Neural progenitor cell (in vitro differentiated cells): ENCODE measurements at regions not wholly inside any gene's neighbourhood (a gene's known extent, or its start where the extent isn't known, plus 50 kb on each side); places are given as distances from the start of the nearest gene placed in this dataset.
"Not testable (repeated sequence)": the region's sequence is repeated elsewhere in the genome, so short reads cannot be mapped to it uniquely, and the experiment has no call there.

ENCODE experiments used
- DNase-seq: peaks from one replicate; pipeline ENCODE4 v3.0.0-alpha.2; 2016; ENCODE audit warnings: low spot score
- H2AFZ ChIP-seq: fragments of 200-600 bp; sonication (generic); replicated peaks from 2 replicates; pipeline ENCODE4 v1.6.1; 2016; ENCODE audit warnings: antibody characterized with exemption
- H3F3A ChIP-seq: fragments of 200-600 bp; sonication (generic); 2 replicates; pipeline ENCODE4 v1.6.1; 2016; ENCODE audit warnings: antibody characterized with exemption, low read depth
- H3K27ac ChIP-seq: fragments of 200-600 bp; sonication (generic); 2 replicates; pipeline ENCODE4 v1.5.1; 2016; ENCODE audit warnings: mild to moderate bottlenecking
- H3K27me3 ChIP-seq: fragments of 200-600 bp; sonication (generic); 2 replicates; pipeline ENCODE4 v1.6.1; 2016; ENCODE audit warnings: mild to moderate bottlenecking, moderate library complexity
- H3K36me3 ChIP-seq: fragments of 200-600 bp; sonication (generic); 2 replicates; pipeline ENCODE4 v1.5.1; 2016
- H3K4me1 ChIP-seq: fragments of 200-600 bp; sonication (generic); 2 replicates; pipeline ENCODE4 v1.6.1; 2016; ENCODE audit warnings: mixed run types
- H3K4me2 ChIP-seq: fragments of 200-600 bp; sonication (generic); 2 replicates; pipeline ENCODE4 v1.6.1; 2016
- H3K4me3 ChIP-seq: fragments of 200-600 bp; sonication (generic); 2 replicates; pipeline ENCODE4 v1.5.1; 2016
- H3K79me2 ChIP-seq: fragments of 200-600 bp; sonication (generic); 2 replicates; pipeline ENCODE4 v1.6.1; 2016; ENCODE audit warnings: low read depth
- H3K9ac ChIP-seq: fragments of 200-600 bp; sonication (generic); 2 replicates; pipeline ENCODE4 v1.6.1; 2016
- H3K9me3 ChIP-seq: fragments of 200-600 bp; sonication (generic); 2 replicates; pipeline ENCODE4 v1.5.1; 2016; ENCODE audit warnings: low read depth
- H4K20me1 ChIP-seq: fragments of 200-600 bp; sonication (generic); 2 replicates; pipeline ENCODE4 v1.6.1; 2016; ENCODE audit warnings: low read depth
- H3K27ac Mint-ChIP-seq: 3 replicates; pipeline ENCODE4 v1.8.0; 2021; ENCODE audit warnings: mixed read lengths
- H3K27me3 Mint-ChIP-seq: 2 replicates; pipeline ENCODE4 v1.8.0; 2022; ENCODE audit warnings: low read depth, mild to moderate bottlenecking, inconsistent platforms, moderate library complexity, mixed read lengths; ENCODE audit not compliant: insufficient read depth
- H3K36me3 Mint-ChIP-seq: 3 replicates; pipeline ENCODE4 v1.8.0; 2021; ENCODE audit warnings: mixed read lengths
- H3K4me1 Mint-ChIP-seq: 3 replicates; pipeline ENCODE4 v1.8.0; 2021; ENCODE audit warnings: mixed read lengths
- H3K4me3 Mint-ChIP-seq: 3 replicates; pipeline ENCODE4 v1.8.0; 2021; ENCODE audit warnings: mild to moderate bottlenecking, moderate library complexity, mixed read lengths
- H3K9me3 Mint-ChIP-seq: 3 replicates; pipeline ENCODE4 v1.8.0; 2020; ENCODE audit warnings: mixed read lengths
- EZH2 ChIP-seq: fragments of 200-600 bp; sonication (generic); IDR thresholded peaks from 2 replicates; pipeline ENCODE4 v1.6.1; 2017; ENCODE audit warnings: antibody characterized with exemption, mild to moderate bottlenecking, moderate library complexity
- EZH2phosphoT487 ChIP-seq: fragments of 200-600 bp; sonication (generic); IDR thresholded peaks from 2 replicates; pipeline ENCODE4 v1.6.1; 2017; ENCODE audit warnings: antibody characterized with exemption
- TF ChIP-seq, protein P1 (sequence below): fragments of 200-600 bp; sonication (generic); IDR thresholded peaks from 2 replicates; pipeline ENCODE4 v1.5.1; 2017; ENCODE audit warnings: antibody characterized with exemption, mild to moderate bottlenecking

DNA sequence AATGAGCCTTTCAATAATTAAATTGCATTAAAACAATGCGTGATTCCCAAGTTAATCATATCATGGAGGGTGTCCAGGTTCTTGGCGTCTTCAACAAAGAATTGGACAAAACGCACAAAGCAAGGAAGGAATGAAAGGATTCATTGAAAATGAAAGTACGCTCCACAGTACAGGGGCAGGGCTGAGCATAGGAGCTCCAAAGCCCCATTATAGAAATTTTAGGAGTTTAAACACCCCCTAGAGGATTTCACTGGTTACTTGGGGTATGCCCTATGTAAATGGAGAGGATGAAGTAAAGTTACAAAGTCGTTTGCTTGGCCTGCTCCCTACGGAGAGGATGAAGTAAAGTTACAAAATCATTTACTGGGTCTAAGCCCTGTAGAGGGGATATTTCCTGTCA is 1910.4 kb downstream of the C4orf33 start:
- H4K20me1 ChIP-seq = no peaks in the 10 kb centered on the region
- H3K36me3 ChIP-seq = no peaks in the 10 kb centered on the region
- no peak overlapping the region for H2AFZ ChIP-seq
- H3K9ac ChIP-seq = no peak overlapping the region
- Mint-ChIP-seq H3K4me1 (no peaks in the 10 kb centered on the region), H3K9me3 (no peaks in the 10 kb centered on the region), H3K36me3 (no peaks in the 10 kb centered on the region), H3K4me3 (no peak overlapping the region), H3K27ac (no peak overlapping the region), H3K27me3 (no peaks in the 10 kb centered on the region)
- no peaks in the 10 kb centered on the region for H3K4me1 ChIP-seq
- TF ChIP-seq EZH2phosphoT487 (no peak), EZH2 (no peak)
- TF ChIP-seq, protein P1, sequence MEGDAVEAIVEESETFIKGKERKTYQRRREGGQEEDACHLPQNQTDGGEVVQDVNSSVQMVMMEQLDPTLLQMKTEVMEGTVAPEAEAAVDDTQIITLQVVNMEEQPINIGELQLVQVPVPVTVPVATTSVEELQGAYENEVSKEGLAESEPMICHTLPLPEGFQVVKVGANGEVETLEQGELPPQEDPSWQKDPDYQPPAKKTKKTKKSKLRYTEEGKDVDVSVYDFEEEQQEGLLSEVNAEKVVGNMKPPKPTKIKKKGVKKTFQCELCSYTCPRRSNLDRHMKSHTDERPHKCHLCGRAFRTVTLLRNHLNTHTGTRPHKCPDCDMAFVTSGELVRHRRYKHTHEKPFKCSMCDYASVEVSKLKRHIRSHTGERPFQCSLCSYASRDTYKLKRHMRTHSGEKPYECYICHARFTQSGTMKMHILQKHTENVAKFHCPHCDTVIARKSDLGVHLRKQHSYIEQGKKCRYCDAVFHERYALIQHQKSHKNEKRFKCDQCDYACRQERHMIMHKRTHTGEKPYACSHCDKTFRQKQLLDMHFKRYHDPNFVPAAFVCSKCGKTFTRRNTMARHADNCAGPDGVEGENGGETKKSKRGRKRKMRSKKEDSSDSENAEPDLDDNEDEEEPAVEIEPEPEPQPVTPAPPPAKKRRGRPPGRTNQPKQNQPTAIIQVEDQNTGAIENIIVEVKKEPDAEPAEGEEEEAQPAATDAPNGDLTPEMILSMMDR = no peak
- no peak overlapping the region for H3K27ac ChIP-seq
- no peaks in the 10 kb centered on the region for H3K79me2 ChIP-seq
- no peaks in the 10 kb centered on the region for H3F3A ChIP-seq
- H3K4me2 ChIP-seq = no peak overlapping the region
- no peaks in the 10 kb centered on the region for H3K9me3 ChIP-seq
- no peak overlapping the region for H3K4me3 ChIP-seq
- DNase-seq = no peak
- H3K27me3 ChIP-seq = no peaks in the 10 kb centered on the region

DNA sequence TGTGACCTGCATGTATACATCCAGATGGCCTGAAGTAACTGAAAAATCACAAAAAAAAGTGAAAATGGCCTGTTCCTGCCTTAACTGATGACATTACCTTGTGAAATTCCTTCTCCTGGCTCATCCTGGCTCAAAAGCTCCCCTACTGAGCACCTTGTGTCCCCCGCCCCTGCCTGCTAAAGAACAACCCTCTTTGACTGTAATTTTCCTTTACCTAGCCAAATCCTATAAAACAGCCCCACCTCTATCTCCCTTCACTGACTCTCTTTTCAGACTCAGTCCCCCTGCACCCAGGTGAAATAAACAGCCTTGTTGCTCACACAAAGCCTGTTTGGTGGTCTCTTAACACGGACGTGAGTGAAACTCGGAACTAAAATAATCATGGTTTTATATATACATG is 1916.0 kb downstream of the C4orf33 start:
- not testable (repeated sequence) for H3K4me3 Mint-ChIP-seq, H3K9ac ChIP-seq, H3K36me3 ChIP-seq, H2AFZ ChIP-seq, H3K4me1 Mint-ChIP-seq, H3K79me2 ChIP-seq, H3K9me3 ChIP-seq, H3K9me3 Mint-ChIP-seq, DNase-seq, H3K4me1 ChIP-seq, H3K27me3 ChIP-seq, H3K27me3 Mint-ChIP-seq, H3K4me2 ChIP-seq, H4K20me1 ChIP-seq, H3K4me3 ChIP-seq, H3K27ac Mint-ChIP-seq, H3K36me3 Mint-ChIP-seq, H3K27ac ChIP-seq, H3F3A ChIP-seq

GRCh38 chr4:131013226-131013625 is 1917.3 kb downstream of the C4orf33 start:
- H3K4me1 Mint-ChIP-seq = no peaks in the 10 kb centered on the region
- H3K27me3 Mint-ChIP-seq = no peaks in the 10 kb centered on the region
- Histone ChIP-seq H3K4me1 (no peaks in the 10 kb centered on the region), H3K9me3 (no peaks in the 10 kb centered on the region), H3K27me3 (no peaks in the 10 kb centered on the region), H3K4me2 (no peak overlapping the region), H3K27ac (no peak overlapping the region), H2AFZ (no peak overlapping the region), H3F3A (no peaks in the 10 kb centered on the region), H3K9ac (no peak overlapping the region), H3K4me3 (no peak overlapping the region), H4K20me1 (no peaks in the 10 kb centered on the region), H3K79me2 (no peaks in the 10 kb centered on the region), H3K36me3 (no peaks in the 10 kb centered on the region)
- H3K36me3 Mint-ChIP-seq = no peaks in the 10 kb centered on the region
- TF ChIP-seq EZH2 (no peak), EZH2phosphoT487 (no peak)
- TF ChIP-seq, protein P1 = no peak
- no peaks in the 10 kb centered on the region for H3K9me3 Mint-ChIP-seq
- H3K27ac Mint-ChIP-seq = no peak overlapping the region
- DNase-seq = no peak
- no peak overlapping the region for H3K4me3 Mint-ChIP-seq

- Histone ChIP-seq H3K9ac (no peak overlapping the region), H3F3A (no peaks in the 10 kb centered on the region), H3K36me3 (no peaks in the 10 kb centered on the region), H3K4me3 (no peak overlapping the region), H3K79me2 (no peaks in the 10 kb centered on the region), H3K9me3 (no peaks in the 10 kb centered on the region), H3K27me3 (no peaks in the 10 kb centered on the region), H3K4me2 (no peak overlapping the region), H2AFZ (no peak overlapping the region), H3K27ac (no peak overlapping the region), H4K20me1 (no peaks in the 10 kb centered on the region), H3K4me1 (no peaks in the 10 kb centered on the region)
- H3K9me3 Mint-ChIP-seq = no peaks in the 10 kb centered on the region
- H3K27me3 Mint-ChIP-seq = no peaks in the 10 kb centered on the region
- TF ChIP-seq, protein P1 = no peak
- TF ChIP-seq EZH2 (no peak), EZH2phosphoT487 (no peak)
- no peak overlapping the region for H3K4me3 Mint-ChIP-seq
- no peaks in the 10 kb centered on the region for H3K36me3 Mint-ChIP-seq
- no peaks in the 10 kb centered on the region for H3K4me1 Mint-ChIP-seq
- DNase-seq = no peak
- no peak overlapping the region for H3K27ac Mint-ChIP-seq
These were observed 1930.8 kb downstream of the C4orf33 start for GRCh38 chr4:131026771-131027170.
